ENCODE measurements at regions not wholly inside any gene's neighbourhood (a gene's known extent, or its start where the extent isn't known, plus 50 kb on each side); places are given as distances from the start of the nearest gene placed in this dataset.

DNA sequence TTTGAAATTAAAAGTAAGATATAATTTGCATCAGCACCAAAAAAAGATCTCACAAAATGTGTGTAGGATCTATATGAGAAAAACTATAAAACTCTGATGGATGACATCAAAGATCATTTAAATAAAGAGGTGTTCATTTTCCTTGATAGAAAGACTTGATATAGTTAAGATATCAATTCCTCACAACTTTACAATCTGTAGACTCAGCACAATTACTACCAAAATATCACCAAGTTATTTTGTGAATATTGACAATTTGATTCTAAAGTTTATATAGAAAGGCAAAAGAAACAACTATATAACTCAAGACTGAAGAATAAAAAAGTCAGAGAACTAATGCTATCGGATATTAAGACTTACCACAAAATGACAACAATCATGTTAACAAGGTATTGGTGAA, 638.9 kb downstream of the HS3ST4 start:
- TF ChIP-seq, protein P1, sequence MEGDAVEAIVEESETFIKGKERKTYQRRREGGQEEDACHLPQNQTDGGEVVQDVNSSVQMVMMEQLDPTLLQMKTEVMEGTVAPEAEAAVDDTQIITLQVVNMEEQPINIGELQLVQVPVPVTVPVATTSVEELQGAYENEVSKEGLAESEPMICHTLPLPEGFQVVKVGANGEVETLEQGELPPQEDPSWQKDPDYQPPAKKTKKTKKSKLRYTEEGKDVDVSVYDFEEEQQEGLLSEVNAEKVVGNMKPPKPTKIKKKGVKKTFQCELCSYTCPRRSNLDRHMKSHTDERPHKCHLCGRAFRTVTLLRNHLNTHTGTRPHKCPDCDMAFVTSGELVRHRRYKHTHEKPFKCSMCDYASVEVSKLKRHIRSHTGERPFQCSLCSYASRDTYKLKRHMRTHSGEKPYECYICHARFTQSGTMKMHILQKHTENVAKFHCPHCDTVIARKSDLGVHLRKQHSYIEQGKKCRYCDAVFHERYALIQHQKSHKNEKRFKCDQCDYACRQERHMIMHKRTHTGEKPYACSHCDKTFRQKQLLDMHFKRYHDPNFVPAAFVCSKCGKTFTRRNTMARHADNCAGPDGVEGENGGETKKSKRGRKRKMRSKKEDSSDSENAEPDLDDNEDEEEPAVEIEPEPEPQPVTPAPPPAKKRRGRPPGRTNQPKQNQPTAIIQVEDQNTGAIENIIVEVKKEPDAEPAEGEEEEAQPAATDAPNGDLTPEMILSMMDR (IDR thresholded peaks at IDR 0.05; ENCODE audit: low read depth, low read length) = no peak
- H3K27me3 ChIP-seq = no peaks in the 10 kb centered on the region
- no peaks in the 10 kb centered on the region for H3K4me1 ChIP-seq (ENCODE audit: low read depth)
- H3K9me3 ChIP-seq (ENCODE audit: low read depth) = no peaks in the 10 kb centered on the region
- no peak for DNase-seq (ENCODE audit: low read depth in 1 of 2, low spot score in 1 of 2)
- no peak overlapping the region for H3K27ac ChIP-seq
- no peaks in the 10 kb centered on the region for H3K36me3 ChIP-seq
- H3K4me3 ChIP-seq = no peak overlapping the region

DNA sequence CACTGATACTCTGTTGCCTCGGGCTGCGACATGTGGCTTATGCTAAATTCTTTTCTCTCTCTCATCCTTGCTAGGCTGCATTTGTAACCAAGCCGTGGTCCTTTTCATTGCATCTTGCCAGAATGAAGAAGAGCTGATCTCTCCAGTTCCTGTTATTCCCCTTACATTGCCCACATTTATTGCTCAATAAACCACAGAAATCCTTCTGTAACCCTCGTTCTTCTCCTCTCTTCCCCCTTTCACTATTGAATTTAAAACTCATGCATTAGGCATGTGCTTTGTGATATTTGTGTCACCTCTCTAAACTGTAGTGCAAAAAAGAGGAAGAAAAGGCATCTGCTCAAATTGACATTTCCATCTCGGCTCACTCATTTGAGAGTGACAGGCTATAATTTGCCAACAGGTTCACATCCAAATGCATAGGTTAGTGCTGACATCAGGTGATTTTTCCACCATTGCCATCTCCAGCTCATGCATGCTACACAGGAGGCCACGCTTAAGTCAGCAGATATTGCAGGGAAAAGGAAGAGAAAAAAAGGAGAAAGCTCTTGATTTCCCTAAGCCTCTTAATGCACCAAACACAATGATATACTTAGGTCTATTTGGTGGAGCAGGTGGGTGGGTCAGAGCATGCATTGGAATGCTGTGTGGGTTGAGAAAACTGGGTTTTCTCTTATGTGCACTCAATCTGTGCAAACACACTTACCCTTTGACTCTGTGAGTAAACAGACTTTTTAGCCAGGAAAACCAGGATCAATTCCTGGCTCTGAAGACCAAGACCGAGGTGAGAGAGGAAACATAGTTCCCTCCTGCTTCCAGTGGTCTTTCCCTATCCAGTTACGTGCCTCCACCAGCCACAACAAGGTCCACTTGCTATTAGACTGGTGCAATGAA, 642.7 kb downstream of the HS3ST4 start:
- TF ChIP-seq, protein P1 (IDR thresholded peaks at IDR 0.05; ENCODE audit: low read depth, low read length) = no peak
- no peaks in the 10 kb centered on the region for H3K9me3 ChIP-seq (ENCODE audit: low read depth)
- DNase-seq (ENCODE audit: low read depth in 1 of 2, low spot score in 1 of 2) = no peak

DNA sequence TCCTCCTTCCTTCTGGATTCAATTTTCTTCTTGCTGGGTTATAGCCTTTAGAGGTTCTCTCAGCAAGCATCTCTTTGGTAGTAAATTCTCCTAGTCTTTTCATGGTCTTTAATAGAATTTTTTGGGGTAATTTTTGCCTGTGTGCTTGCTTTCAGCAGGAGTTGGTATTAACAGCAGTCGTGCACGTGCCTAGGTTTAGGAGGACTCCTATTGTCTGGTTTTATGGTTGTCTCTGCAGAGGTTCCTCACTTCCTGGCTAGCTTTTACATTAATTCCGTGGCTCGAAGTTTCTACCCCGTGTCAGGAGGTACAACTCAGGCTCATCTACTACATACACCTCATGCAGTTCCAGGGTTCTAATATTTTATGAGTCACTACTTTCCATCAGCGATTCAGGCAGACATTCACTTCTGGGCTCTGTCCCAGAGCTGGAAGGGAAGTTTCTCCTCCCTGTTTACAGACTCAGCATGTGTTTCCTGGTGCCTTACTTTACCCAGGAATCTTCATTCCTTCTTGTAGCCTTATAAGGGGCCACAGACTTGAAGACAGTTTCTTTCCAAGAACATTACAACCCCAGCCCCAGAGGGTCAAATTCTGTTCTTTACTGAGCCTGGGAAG, 643.6 kb downstream of the HS3ST4 start:
- TF ChIP-seq, protein P1 (IDR thresholded peaks at IDR 0.05; ENCODE audit: low read depth, low read length) = no peak
- H3K27ac ChIP-seq = no peak overlapping the region
- H3K36me3 ChIP-seq = no peaks in the 10 kb centered on the region
- DNase-seq (ENCODE audit: low read depth in 1 of 2, low spot score in 1 of 2) = no peak
- H3K4me1 ChIP-seq (ENCODE audit: low read depth) = no peaks in the 10 kb centered on the region
- no peak overlapping the region for H3K4me3 ChIP-seq
- no peaks in the 10 kb centered on the region for H3K9me3 ChIP-seq (ENCODE audit: low read depth)
- H3K27me3 ChIP-seq = no peaks in the 10 kb centered on the region

More for the DNA sequence above, 642.7 kb downstream of the HS3ST4 start:
- no peaks in the 10 kb centered on the region for H3K36me3 ChIP-seq
- H3K27ac ChIP-seq = no peak overlapping the region
- no peaks in the 10 kb centered on the region for H3K4me1 ChIP-seq (ENCODE audit: low read depth)
- no peaks in the 10 kb centered on the region for H3K27me3 ChIP-seq
- H3K4me3 ChIP-seq = no peak overlapping the region

DNA sequence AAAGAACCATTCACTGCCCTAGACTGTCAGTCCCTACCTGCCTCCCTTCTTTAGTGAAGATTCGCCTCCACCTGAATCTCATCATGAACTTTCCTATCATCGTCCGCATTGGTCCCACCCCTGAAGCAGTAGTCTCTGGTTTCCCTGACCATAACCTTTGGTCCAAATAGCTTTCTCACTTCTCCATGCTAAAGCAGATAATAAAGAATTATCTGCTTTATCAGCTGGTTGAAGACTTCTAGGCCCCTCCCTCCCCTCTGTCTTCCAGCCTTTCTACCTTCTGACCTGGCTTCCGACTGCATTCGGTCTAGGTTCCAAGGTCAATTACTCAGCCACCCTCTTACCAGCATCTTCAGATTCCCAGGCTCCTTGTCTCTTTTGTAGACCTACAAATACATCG, 650.9 kb downstream of the HS3ST4 start:
- TF ChIP-seq, protein P1 (IDR thresholded peaks at IDR 0.05; ENCODE audit: low read depth, low read length) = no peak
- no peak for DNase-seq (ENCODE audit: low read depth in 1 of 2, low spot score in 1 of 2)
- H3K36me3 ChIP-seq = no peaks in the 10 kb centered on the region

DNA sequence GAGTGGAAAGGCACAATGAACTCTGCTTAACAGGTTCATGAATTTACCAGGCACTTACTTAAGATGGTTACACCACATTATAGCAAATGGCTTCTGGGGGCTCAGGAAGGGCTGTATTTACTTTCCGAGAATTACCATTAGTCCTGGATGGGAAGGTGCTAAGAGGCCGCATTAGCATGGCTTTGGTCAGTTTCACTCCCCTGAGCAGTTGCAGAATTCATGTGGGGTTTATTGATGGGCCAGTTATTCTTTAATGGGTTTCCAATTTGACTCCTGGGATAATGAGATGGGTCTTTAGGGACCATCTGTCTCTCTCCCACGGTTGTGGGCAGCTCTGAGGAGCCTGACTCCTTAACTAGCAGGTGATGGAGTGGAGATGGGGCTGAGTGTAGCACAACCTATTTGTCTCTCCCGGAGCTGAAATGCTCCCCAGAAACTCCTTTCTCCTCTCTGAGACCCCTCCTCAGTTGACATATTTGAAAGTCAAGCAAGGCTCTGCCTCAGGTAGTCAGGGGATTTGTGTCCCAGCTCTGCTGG, 652.5 kb downstream of the HS3ST4 start:
- TF ChIP-seq, protein P1 (IDR thresholded peaks at IDR 0.05; ENCODE audit: low read depth, low read length) = no peak
- H3K27ac ChIP-seq = no peak overlapping the region
- no peak for DNase-seq (ENCODE audit: low read depth in 1 of 2, low spot score in 1 of 2)
- no peaks in the 10 kb centered on the region for H3K9me3 ChIP-seq (ENCODE audit: low read depth)
- H3K4me1 ChIP-seq (ENCODE audit: low read depth) = no peaks in the 10 kb centered on the region
- H3K36me3 ChIP-seq = no peaks in the 10 kb centered on the region
- H3K27me3 ChIP-seq = no peaks in the 10 kb centered on the region
- no peak overlapping the region for H3K4me3 ChIP-seq

More for the DNA sequence above, 650.9 kb downstream of the HS3ST4 start:
- Histone ChIP-seq H3K27ac (no peak overlapping the region), H3K4me3 (no peak overlapping the region), H3K9me3 (ENCODE audit: low read depth) (no peaks in the 10 kb centered on the region), H3K4me1 (ENCODE audit: low read depth) (no peaks in the 10 kb centered on the region), H3K27me3 (no peaks in the 10 kb centered on the region)
